Left lung (tissue), 4 donors: ENCODE measurements at regions not wholly inside any gene's neighbourhood (a gene's known extent, or its start where the extent isn't known, plus 50 kb on each side); places are given as distances from the start of the nearest gene placed in this dataset.
A peak's percentile ranks its signal among the peaks of the same experiment; 100 is the strongest.

ENCODE experiments used
- ATAC-seq: fragments of 200-7000 bp; cut with Tn5 transposase; one replicate; pipeline ENCODE4 v1.9.1; 2020; ENCODE audit warnings: moderate library complexity
- DNase-seq, 4 donors: peaks; one replicate each; pipeline ENCODE4 v3.0.0-alpha.2; 2013 to 2020
- H3K27ac ChIP-seq, 2 donors: fragments of 200-600 bp; sonication (generic) in 1 of 2; one replicate each; pipeline versions ENCODE4 v1.5.0 to v1.8.0; 2020 to 2021
- H3K27me3 ChIP-seq, 2 donors: fragments of 200-600 bp; sonication (generic) in 1 of 2; one replicate each; pipeline versions ENCODE4 v1.5.0 to v1.8.0; 2020 to 2021
- H3K36me3 ChIP-seq, 2 donors: fragments of 200-600 bp; sonication (generic) in 1 of 2; one replicate each; pipeline versions ENCODE4 v1.5.0 to v1.8.0; 2020 to 2021
- H3K4me1 ChIP-seq, 2 donors: fragments of 200-600 bp; one replicate each; pipeline ENCODE4 v1.8.0; 2021
- H3K4me3 ChIP-seq, 2 donors: fragments of 200-600 bp; sonication (generic) in 1 of 2; one replicate each; pipeline versions ENCODE4 v1.5.0 to v1.8.0; 2020 to 2021; ENCODE audit warnings: mild to moderate bottlenecking in 1 of 2
- H3K9me3 ChIP-seq, 2 donors: fragments of 200-600 bp; sonication (generic) in 1 of 2; one replicate each; pipeline versions ENCODE4 v1.5.0 to v1.8.0; 2020 to 2021
- CTCF ChIP-seq, 2 donors: fragments of 200-600 bp; sonication (generic) in 1 of 2; IDR thresholded peaks; one replicate each; pipeline versions ENCODE4 v1.5.0 to v1.8.0; 2021; ENCODE audit warnings: antibody characterized with exemption in 2 of 2
- intact Hi-C, 2 donors: fragments of 100-400 bp; cut with DNase I; formaldehyde crosslinking; loops; one replicate each; pipeline versions ENCODE4 v1.11.2 to v1.14.2; 2022
- donor health status: DM: no; HTN: yes; CAD: no.
- donor health status: DM: no; HTN: no; CAD: no.

GRCh38 chr18:23359421-23359820 lies 93.7 kb upstream of the RIOK3 start:
- Histone ChIP-seq H3K27me3 (no peaks in the 10 kb centered on the region), H3K4me1 (peaks cover 5 to 29% of the 10 kb centered on the region in 2 donors), H3K9me3 (no peaks in the 10 kb centered on the region), H3K27ac (no peak overlapping the region), H3K4me3 (no peak overlapping the region), H3K36me3 (no peaks in the 10 kb centered on the region)
- intact Hi-C loops: no loop called here
- DNase-seq: no peak
- no peak for TF ChIP-seq CTCF (IDR thresholded peaks at IDR 0.05)
- no peak for ATAC-seq

GRCh38 chr18:23363865-23364570 lies 89.1 kb upstream of the RIOK3 start:
- intact Hi-C loops: loop anchor here in 1 of 2 donors (10.0 kb wide), 1 partner anchor 229 kb away; the partner anchor contains the start of gene CABLES1
- Histone ChIP-seq H3K27ac (no peak overlapping the region), H3K4me1 (peaks cover 0 to under 1% of the 10 kb centered on the region in 2 donors), H3K9me3 (no peaks in the 10 kb centered on the region), H3K27me3 (no peaks in the 10 kb centered on the region), H3K4me3 (no peak overlapping the region), H3K36me3 (no peaks in the 10 kb centered on the region)
- no peak for TF ChIP-seq CTCF (IDR thresholded peaks at IDR 0.05)
- ATAC-seq: no peak
- no peak for DNase-seq

- DNase-seq (no peak), ATAC-seq (peak; percentile 37)
- Histone ChIP-seq H3K36me3 (no peaks in the 10 kb centered on the region), H3K4me1 (no peaks in the 10 kb centered on the region), H3K27ac (no peak overlapping the region), H3K4me3 (no peak overlapping the region), H3K9me3 (no peaks in the 10 kb centered on the region), H3K27me3 (no peaks in the 10 kb centered on the region)
- no peak for TF ChIP-seq CTCF (IDR thresholded peaks at IDR 0.05)
- intact Hi-C loops: loop anchor here in 1 of 2 donors (10.0 kb wide), 1 partner anchor 231 kb away; the partner anchor contains the start of gene CABLES1
Measured at GRCh38 chr18:23365602-23366001, 87.5 kb upstream of the RIOK3 start.

- Histone ChIP-seq H3K27ac (no peak overlapping the region), H3K36me3 (no peaks in the 10 kb centered on the region), H3K4me3 (no peak overlapping the region), H3K9me3 (no peaks in the 10 kb centered on the region), H3K4me1 (no peaks in the 10 kb centered on the region), H3K27me3 (no peaks in the 10 kb centered on the region)
- ATAC-seq (no peak), DNase-seq (no peak)
- intact Hi-C loops: loop anchor here in 1 of 2 donors (10.0 kb wide), 1 partner anchor 234 kb away; the partner anchor contains the start of gene CABLES1
- TF ChIP-seq CTCF (IDR thresholded peaks at IDR 0.05): no peak
Measured at GRCh38 chr18:23369266-23369665, 83.8 kb upstream of the RIOK3 start.

- intact Hi-C loops: no loop called here
- H3K4me1 ChIP-seq: peaks cover 3 to 9% of the 10 kb centered on the region in 2 donors
- ATAC-seq (no peak), DNase-seq (no peak)
- H3K9me3 ChIP-seq: no peaks in the 10 kb centered on the region
- H3K27ac ChIP-seq: no peak overlapping the region
- no peak for TF ChIP-seq CTCF (IDR thresholded peaks at IDR 0.05)
- H3K36me3 ChIP-seq: no peaks in the 10 kb centered on the region
- H3K27me3 ChIP-seq: no peaks in the 10 kb centered on the region
- no peak overlapping the region for H3K4me3 ChIP-seq
Measured at GRCh38 chr18:23373570-23373969, 79.5 kb upstream of the RIOK3 start.
